ENCODE measurements at regions not wholly inside any gene's neighbourhood (a gene's known extent, or its start where the extent isn't known, plus 50 kb on each side); places are given as distances from the start of the nearest gene placed in this dataset.

GRCh38 chr18:28974504-28974903 is 797.6 kb upstream of the CDH2 start:
- TF ChIP-seq CTCF (conservative IDR thresholded peaks at IDR 0.05; ENCODE audit: low read length), result no peak
- TF ChIP-seq EZH2phosphoT487 (IDR thresholded peaks at IDR 0.05; ENCODE audit: borderline replicate concordance), result no peak
